HG02798 (cell line): ENCODE measurements at regions not wholly inside any gene's neighbourhood (a gene's known extent, or its start where the extent isn't known, plus 50 kb on each side); places are given as distances from the start of the nearest gene placed in this dataset.

Source experiments
- ATAC-seq: cut with Tn5 transposase; IDR thresholded peaks from one replicate; pipeline ENCODE4 v1.9.1; 2021; ENCODE audit warnings: mild to moderate bottlenecking; ENCODE audit not compliant: unreplicated experiment, poor library complexity

DNA sequence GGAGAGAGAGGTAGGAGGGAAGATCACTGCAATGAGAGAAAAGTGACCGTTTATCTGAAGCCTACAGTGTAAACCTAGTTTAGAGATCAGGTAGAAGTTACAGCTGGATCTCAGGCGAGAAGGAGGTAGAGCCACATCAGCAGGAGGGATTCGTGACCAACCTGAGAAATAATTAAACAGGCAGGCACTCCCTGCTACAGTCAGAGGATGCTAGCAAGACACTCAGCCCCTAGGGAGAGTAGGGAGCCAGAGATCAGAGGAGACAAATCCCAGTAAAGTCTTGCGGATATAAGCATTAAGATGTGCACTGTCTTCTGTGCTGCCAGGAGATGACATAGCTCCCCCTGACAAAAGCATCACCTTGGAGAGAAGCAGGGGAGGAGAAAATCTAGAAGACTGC lies 629.1 kb upstream of the SLC39A10 start:
- ATAC-seq, result no peak

DNA sequence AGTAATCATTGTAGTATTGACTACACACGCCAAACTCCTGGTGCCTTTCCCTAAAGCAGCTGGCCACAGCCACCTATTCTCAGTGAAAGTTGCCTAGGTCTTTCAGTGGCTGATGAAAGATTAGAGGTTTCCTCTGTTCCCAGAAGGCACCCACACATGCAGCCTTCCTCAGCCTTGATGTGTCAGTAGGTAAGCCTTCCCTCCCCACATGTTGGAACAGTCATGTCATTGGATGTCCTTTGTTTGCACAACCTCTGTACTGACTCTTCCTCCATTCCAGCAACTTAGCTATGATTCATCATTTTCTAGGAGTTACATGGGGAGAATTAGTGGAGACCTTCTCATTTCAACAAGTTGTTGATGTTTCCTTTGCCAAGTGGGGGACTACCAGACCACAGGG lies 630.8 kb upstream of the SLC39A10 start:
- ATAC-seq, result no peak

DNA sequence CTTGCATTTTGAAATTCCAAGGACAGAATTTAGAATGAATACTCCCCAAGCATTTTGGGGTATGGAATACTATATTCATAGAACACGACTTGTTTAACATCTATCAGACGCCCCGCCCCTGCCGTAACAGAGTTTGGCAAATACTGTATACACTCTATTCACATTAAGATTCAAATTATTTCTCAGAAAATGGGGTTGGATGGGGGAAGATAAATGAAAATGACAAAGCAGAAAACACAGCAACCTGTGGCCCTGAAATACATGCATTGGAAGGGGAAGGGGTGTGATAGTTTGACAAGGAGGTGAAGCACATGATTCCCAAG lies 634.6 kb upstream of the SLC39A10 start:
- no peak for ATAC-seq

DNA sequence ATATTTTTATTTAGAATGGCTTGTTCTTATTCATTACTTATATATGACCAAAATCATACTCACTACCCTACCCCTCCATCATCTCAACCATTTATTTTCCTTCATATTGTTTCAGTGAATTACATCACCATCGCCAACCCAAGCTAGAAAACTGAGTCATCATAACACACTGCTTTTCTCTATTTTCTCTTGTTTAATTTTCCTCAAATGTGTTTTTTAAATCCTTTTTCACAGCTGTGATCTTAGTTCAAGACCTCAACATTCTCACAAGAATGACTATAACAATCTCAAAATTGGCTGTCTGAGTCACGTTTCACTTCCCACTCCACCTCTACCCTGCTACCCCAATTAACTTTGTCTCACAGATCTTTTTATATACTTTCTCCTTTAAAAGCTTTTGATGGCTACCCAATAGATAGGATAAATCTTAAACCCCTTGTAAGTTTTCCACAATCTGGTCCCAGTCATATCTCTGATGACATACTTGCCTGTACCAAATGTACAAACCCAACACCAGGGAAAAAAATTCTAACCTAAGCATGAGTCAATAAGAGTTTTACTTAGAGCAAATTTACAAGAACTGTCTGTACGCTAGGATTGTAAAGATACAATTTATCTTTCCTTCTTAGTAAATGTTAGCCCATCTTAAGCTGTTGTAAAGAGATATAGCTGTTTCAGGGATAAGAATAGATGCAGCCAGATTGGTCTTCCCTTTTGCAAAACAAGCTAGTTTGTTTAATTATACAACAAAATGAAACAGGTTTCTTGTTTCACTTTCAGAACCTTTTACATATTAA lies 635.1 kb upstream of the SLC39A10 start:
- ATAC-seq, result peak; percentile 75

DNA sequence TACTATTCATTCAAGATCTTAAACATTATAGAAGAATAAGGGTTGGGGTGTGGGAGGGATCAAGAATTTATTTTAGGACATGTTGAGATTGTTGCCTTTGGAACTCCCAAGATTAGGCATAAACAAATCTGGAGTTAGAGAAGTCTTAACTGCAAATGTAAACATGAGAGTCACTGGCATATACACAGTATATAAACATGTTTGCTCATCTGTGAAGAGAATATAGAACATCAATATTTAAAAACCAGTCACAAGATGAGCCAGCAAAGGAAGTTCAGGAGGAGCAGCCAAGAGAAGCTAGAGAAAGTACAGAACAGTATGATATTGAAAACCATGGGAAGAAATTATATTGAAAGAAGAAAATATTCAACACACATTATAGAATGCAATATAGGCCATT lies 638.6 kb upstream of the SLC39A10 start:
- no peak for ATAC-seq

DNA sequence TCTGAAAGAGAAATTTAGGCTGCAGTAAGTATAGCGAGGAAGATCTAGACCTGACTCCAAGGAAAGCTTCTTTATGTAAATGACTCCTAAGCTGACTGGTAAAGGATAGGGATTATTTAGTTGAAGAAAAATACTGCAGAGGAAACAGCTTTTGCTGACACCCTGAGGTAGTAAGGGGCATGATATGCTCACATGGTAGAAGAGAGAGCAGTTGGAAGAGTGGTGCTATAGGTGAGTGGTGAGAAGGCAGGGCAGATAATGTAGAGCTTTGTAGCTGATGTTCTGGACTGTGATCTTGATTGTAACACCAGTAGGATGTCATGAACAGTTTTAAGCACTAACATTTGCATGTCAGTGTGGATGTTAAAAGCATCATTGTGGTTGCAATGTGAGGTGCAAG lies 639.1 kb upstream of the SLC39A10 start:
- ATAC-seq, result peak; percentile 21

DNA sequence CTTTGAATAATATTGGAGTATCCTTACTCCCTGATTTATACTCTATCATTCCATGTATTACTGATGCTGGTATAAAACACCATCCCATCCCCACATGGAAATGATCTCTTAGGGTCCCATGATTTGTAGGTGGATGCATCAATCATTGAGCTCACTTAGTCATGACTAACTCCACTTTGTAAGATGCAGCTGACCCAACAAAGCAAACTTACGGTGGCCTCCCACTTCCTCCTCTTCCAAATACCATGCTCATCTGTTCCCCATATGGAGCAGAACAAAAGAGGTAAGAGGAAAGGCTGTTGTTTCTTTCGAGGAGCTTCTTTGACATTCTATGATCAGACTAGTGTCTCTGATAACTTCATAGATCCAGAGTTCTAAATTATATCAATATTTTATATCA lies 640.2 kb upstream of the SLC39A10 start:
- ATAC-seq, result no peak

DNA sequence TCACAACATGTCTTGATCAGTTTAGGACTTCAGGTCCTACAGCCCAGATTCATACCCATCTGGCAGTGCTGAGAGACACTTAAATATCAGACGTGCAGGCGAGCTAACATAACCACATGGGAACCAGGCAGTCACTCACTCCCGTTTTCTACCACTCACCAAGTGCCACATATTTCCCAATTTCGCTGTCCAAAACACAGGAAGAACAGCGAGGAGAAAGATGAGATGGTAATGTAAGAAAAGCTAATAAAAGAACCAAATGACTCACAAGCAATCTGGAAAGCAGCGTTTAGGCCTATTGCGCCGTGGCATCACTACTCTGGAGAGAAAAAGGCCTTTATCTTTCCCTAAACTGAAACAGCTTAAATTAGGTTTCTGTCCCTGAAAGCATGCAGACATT lies 647.8 kb upstream of the SLC39A10 start:
- peak; percentile 34 for ATAC-seq

DNA sequence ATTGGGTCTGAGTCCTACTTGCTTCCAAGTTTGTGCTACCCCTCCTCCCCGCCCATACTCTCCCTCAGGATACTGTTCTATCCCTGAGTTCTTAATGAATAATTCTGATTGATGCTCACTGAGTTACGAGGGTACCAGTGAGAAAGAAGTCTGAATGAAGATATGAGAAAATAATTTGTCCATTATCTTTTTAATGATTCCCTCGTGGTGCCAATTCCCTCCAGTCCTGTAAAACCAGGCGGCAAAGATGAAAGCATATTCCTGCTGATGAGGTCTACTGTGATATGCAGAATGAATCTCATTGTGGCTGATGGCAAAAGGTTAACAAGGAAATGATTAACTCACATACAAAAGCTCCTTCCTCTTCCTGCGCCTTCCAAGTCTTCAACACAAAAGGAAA lies 650.2 kb upstream of the SLC39A10 start:
- ATAC-seq, result no peak

DNA sequence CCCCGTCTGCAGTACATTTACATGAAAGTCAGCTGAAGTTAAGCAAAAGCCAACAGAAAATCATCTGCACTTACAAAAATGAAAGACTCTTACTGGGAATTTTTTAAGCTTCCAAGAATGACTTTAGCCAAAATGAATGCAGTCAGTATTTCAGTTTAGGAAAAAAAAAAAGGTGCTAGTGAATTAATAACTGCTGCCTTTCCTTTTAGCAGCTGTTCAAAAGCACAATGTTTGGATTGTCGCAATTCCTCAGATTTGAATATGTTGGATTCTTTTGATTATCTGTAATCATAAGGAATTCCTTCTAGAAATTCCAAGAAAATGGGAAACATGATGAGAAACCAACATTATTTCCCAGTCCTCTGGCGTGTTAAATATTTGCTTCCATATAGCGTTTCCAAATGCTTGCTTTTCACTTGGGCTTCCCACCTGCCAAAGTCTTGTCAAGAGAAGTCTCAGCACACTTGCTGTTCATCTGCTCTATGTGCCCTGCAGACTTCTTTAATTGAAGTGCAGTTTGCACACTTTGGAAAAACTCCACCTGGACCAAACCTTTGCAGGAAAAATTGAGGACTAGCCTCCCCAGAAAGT lies 653.0 kb upstream of the SLC39A10 start:
- no peak for ATAC-seq

DNA sequence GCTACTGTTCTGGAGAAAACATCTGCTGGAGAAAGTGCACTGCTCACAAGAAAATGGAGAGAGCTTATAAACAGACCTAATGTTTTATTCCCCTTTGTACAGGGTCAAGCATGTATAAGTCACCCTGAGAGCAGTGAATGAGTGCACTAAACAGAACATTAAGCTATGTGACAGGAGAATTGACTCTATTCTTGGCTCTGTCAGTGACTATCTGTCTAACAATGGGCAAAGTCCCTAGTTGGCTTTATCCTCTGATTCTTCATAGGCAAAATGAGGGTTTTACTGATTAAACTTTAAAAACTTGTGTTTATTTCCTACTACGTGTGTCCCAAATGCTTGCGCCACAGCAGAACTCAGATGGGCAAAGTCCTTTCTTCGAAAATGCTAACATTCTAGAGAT lies 655.1 kb upstream of the SLC39A10 start:
- ATAC-seq, result no peak

DNA sequence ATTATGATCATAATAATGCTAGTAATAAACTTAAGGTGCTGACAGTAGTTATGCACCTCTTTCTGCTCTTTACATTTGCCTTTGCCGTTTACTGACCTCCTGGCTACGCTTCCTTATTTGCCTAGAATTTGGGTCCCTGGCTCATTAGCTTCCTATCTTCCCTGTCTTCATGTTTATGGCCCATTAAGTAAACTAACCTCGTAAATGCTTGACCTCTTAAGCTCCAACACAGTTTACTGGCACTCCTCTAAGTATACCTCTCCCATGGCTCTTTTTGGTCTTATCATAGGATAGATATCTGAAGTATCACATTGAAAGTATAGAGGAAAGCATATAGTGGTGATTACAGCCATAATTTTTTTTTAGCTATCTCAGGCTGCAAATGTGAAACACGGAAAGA lies 657.3 kb upstream of the SLC39A10 start:
- no peak for ATAC-seq

DNA sequence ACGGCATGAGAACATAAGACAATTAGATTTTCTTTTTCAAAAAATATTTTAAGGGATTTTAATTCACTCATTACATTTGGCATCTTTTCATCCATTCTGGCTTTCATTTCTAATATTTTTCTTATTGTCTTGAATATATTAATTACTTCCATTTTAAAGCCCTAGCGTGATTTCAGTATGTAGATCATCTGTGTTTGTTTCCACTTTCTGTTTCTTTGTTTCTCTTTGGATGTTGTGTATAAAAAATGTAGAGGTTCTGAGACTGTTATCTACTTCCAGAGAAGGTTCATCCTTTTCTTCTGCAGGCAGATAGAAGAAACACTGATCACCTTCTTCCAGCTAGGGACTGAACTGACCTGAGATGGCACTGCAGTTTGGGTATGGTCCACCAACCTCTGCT lies 664.4 kb upstream of the SLC39A10 start:
- ATAC-seq, result no peak

DNA sequence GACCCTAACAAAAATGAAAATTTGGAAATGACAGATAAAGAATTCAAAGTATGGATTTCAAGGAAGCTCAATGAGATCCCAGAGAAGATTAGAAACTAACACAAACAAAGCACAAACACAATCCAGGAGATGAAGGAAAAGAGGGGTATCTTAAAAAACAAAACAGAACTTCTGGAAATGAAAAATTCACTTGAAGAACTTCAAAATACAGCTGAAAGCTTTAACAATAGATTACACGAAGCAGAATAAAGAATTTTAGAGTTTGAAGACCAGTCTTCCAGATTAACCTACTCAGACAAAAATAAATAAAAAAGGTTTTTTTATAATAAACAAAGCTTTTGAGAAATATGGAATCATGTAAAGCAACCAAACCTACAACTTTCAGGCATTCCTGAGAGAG lies 671.8 kb upstream of the SLC39A10 start:
- ATAC-seq, result no peak

DNA sequence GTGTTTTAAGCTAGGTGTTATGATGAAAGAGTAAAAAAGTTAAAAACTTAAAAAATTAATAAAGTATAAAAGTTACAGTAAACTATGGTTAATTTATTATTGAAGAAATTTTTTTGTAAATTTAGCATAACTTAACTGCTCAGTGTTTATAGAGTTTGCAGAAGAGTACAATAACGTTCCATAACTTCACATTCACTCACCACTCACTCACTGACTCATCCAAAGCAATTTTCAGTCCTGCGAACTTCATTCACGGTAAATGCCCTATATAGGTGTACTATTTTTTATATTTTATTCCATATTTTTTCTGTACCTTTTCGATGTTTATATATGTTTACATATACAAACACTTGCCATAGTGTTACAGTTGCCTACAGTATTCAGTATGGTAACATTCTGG lies 694.8 kb upstream of the SLC39A10 start:
- no peak for ATAC-seq

DNA sequence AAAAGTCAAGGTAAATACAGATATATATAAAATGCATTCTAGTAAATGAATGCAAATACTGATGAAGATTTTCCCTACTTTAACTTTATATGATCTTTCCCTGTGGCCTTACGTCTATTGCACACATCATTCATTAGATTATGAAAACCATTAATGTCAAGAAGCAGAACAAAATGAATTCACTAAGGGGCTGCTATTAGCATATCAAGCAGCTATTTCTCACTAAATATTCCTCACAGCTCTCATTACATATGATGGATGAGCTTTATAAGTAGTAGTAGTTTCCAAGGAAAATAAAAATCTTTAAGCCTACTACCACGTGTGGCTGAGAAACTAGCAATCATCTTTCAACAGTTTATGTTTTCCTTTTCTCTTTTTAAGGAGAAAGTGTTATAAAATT lies 702.8 kb upstream of the SLC39A10 start:
- no peak for ATAC-seq

DNA sequence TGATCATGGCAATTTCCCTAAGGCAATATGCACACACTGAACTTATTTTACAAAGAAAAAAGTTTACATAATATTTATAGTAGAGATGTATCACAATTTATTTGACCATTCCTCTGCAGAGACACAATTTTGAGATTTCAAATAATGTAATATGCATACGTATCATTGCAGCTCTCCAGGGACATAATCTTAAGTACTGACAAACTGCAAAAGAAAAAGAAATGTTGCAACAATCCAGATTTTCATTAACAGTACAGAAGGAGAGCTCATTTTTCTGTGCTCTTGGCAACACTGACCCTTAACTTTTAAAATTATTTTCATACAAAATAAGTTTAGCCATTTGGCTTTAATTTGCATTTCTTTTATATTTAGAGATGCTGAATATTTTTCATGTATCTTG lies 710.2 kb upstream of the SLC39A10 start:
- no peak for ATAC-seq

DNA sequence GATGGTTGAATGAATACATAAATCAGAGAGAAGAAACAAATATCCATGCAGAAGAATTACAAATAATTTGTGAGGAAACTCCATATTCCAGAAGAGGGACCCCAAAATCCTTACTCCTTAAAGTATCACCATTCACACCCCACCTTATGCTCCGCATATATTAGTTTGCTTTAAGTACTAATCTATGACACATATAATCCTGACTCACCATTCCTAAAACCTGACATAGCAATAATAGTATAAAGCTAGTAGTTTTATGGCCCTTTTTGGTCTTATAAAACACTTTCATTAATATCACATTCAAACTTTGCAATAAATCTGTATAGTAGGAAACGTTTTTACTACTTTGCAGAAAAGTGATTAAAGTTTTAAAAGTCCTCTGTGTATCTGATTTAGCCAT lies 719.0 kb upstream of the SLC39A10 start:
- no peak for ATAC-seq

DNA sequence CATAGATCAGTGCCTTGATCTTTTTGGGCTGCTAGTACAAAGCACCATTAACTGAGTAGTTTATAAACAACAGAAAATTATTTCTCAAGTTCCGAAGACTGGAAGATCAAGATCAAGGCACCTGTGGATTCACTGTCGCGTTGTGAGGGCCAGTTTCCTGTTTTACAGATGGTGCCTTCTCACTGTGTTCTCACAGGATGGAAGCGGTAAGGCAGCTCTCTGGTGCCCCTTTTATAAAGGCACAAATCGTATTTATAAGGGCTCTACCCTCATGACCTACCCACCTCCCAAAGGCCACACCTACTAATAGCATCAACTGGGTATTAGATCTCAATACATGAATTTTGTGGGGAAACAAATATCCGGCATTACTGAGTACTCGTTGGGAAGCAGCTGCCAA lies 729.5 kb upstream of the SLC39A10 start:
- no peak for ATAC-seq

DNA sequence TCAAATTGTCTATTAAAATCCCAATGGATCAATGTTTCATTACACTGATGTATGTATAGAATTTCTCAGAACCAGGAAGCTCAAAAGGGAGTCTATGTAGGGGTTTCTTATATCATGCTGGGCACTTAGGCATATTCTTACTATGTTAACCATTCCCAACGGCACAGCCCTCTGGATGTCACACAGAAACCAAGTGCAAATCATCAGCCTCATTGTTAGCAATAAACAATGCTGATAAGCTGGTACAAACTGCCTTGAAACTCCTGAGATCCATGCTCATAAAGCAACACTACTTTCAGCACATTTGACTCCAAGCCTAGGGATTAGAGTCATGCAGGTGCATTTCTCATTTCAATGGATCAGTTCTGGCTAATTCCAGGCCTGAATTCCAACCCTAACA lies 730.2 kb upstream of the SLC39A10 start:
- ATAC-seq, result no peak

DNA sequence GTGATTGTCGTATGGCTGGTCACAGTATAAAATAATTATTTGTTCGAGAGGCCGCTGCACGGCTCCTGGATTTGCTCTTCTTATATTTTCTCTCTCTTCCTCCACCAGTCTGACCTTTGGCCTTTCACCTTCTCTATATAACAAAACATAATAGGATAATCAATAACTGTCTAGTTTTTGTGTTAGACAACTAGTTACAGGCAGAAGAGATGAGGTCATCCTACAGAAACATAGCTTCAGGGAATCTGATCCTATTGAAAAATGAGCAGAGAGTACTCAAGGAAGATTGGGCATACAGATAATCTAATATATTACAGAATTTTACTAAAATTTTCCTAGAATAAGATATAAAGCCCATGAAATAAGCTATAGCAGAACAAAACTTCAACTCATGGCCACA lies 731.3 kb upstream of the SLC39A10 start:
- no peak for ATAC-seq

DNA sequence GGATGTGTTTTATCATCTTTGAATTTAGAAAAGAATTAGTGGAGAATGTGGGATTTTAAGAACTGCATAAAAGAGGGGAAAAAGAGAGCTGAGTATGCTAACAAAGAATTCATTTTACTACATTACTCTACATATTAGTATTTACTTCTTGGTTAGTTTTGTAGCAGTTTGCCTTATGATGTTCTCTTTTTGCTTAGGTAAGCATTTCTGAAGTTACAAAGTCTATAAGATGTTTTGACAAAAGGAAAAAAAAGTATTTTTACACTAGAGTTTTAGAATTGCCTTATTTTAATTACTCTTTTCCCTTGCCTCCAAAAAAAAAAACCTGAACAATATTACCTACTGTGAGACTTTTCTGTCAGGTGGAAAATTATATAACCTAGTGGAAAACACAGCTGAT lies 739.5 kb upstream of the SLC39A10 start:
- ATAC-seq, result no peak
